ENCODE measurements at regions not wholly inside any gene's neighbourhood (a gene's known extent, or its start where the extent isn't known, plus 50 kb on each side); places are given as distances from the start of the nearest gene placed in this dataset.

GRCh38 chr10:107733328-107734130 lies 569.0 kb upstream of the SORCS1 start:
- peaks cover 19% of the 10 kb centered on the region for H3K9me3 Mint-ChIP-seq (ENCODE audit: unreplicated experiment)
- no peaks in the 10 kb centered on the region for H3K27me3 Mint-ChIP-seq (ENCODE audit: insufficient read depth, unreplicated experiment)
- peaks cover 12% of the 10 kb centered on the region for H3K4me1 Mint-ChIP-seq (ENCODE audit: insufficient read depth, unreplicated experiment)
- TF ChIP-seq CTCF (IDR thresholded peaks at IDR 0.05; ENCODE audit: unreplicated experiment) = no peak
- H3K36me3 Mint-ChIP-seq (ENCODE audit: insufficient read depth, unreplicated experiment) = no peaks in the 10 kb centered on the region
- intact Hi-C loops (cut with micrococcal nuclease) = loop anchor here (10.0 kb wide), 1 partner anchor 119 kb away; no protein-coding TSS in a partner anchor
- H3K27ac Mint-ChIP-seq (ENCODE audit: low read depth, unreplicated experiment) = no peak overlapping the region
- POLR2A ChIA-PET = no interaction called here
- CTCF ChIA-PET = interaction anchor here (0.7 kb wide), 2 partner anchors 49 to 792 kb away, joined by 3 read pairs; no protein-coding TSS in a partner anchor
- no TSS peak for BruUV-seq (replicated peaks)
- H3K4me3 Mint-ChIP-seq (ENCODE audit: unreplicated experiment) = no peak overlapping the region
- DNase-seq (ENCODE audit: unreplicated experiment) = no peak

GRCh38 chr10:107732045-107732444 lies 567.5 kb upstream of the SORCS1 start:
- Mint-ChIP-seq H3K27ac (ENCODE audit: low read depth, unreplicated experiment) (no peak overlapping the region), H3K9me3 (ENCODE audit: unreplicated experiment) (peaks cover 19% of the 10 kb centered on the region), H3K27me3 (ENCODE audit: insufficient read depth, unreplicated experiment) (no peaks in the 10 kb centered on the region), H3K4me3 (ENCODE audit: unreplicated experiment) (no peak overlapping the region), H3K36me3 (ENCODE audit: insufficient read depth, unreplicated experiment) (no peaks in the 10 kb centered on the region), H3K4me1 (ENCODE audit: insufficient read depth, unreplicated experiment) (peaks cover 12% of the 10 kb centered on the region)
- intact Hi-C loops (cut with micrococcal nuclease) = loop anchor here (10.0 kb wide), 1 partner anchor 117 kb away; no protein-coding TSS in a partner anchor
- no peak for DNase-seq (ENCODE audit: unreplicated experiment)
- BruUV-seq (replicated peaks) = no TSS peak
- TF ChIP-seq CTCF (IDR thresholded peaks at IDR 0.05; ENCODE audit: unreplicated experiment) = no peak
- CTCF ChIA-PET = no interaction called here
- POLR2A ChIA-PET = no interaction called here

- no peaks in the 10 kb centered on the region for H3K27me3 Mint-ChIP-seq (ENCODE audit: insufficient read depth, unreplicated experiment)
- ChIA-PET CTCF (no interaction called here), POLR2A (interaction anchor here (1.0 kb wide), 1 partner anchor 13 kb away, joined by 4 read pairs; no protein-coding TSS in a partner anchor)
- peaks cover 12% of the 10 kb centered on the region for H3K4me1 Mint-ChIP-seq (ENCODE audit: insufficient read depth, unreplicated experiment)
- TF ChIP-seq CTCF (IDR thresholded peaks at IDR 0.05; ENCODE audit: unreplicated experiment) = no peak
- no TSS peak for BruUV-seq (replicated peaks)
- H3K4me3 Mint-ChIP-seq (ENCODE audit: unreplicated experiment) = no peak overlapping the region
- DNase-seq (ENCODE audit: unreplicated experiment) = peak; percentile 28
- peaks cover 1% of the 10 kb centered on the region for H3K9me3 Mint-ChIP-seq (ENCODE audit: unreplicated experiment)
- peak overlapping the region; percentile 29 for H3K27ac Mint-ChIP-seq (ENCODE audit: low read depth, unreplicated experiment)
- intact Hi-C loops (cut with micrococcal nuclease) = no loop called here
- no peaks in the 10 kb centered on the region for H3K36me3 Mint-ChIP-seq (ENCODE audit: insufficient read depth, unreplicated experiment)
Observed at GRCh38 chr10:107728807-107729206, 564.3 kb upstream of the SORCS1 start.

- no peaks in the 10 kb centered on the region for H3K9me3 Mint-ChIP-seq (ENCODE audit: unreplicated experiment)
- peaks cover 6% of the 10 kb centered on the region for H3K4me1 Mint-ChIP-seq (ENCODE audit: insufficient read depth, unreplicated experiment)
- TF ChIP-seq CTCF (IDR thresholded peaks at IDR 0.05; ENCODE audit: unreplicated experiment) = no peak
- H3K4me3 Mint-ChIP-seq (ENCODE audit: unreplicated experiment) = no peak overlapping the region
- ChIA-PET POLR2A (interaction anchor here (1.0 kb wide), 1 partner anchor 14 kb away, joined by 4 read pairs; no protein-coding TSS in a partner anchor), CTCF (no interaction called here)
- H3K36me3 Mint-ChIP-seq (ENCODE audit: insufficient read depth, unreplicated experiment) = no peaks in the 10 kb centered on the region
- peak; percentile 53 for DNase-seq (ENCODE audit: unreplicated experiment)
- intact Hi-C loops (cut with micrococcal nuclease) = no loop called here
- no TSS peak for BruUV-seq (replicated peaks)
- no peak overlapping the region for H3K27ac Mint-ChIP-seq (ENCODE audit: low read depth, unreplicated experiment)
- no peaks in the 10 kb centered on the region for H3K27me3 Mint-ChIP-seq (ENCODE audit: insufficient read depth, unreplicated experiment)
Observed at GRCh38 chr10:107727767-107728317, 563.3 kb upstream of the SORCS1 start.

Measured in MCF 10A (cell line).